Activated naive CD8-positive, alpha-beta T cell treated with anti-CD3 and anti-CD28 coated beads for 36 hours (primary cell): ENCODE measurements at regions not wholly inside any gene's neighbourhood (a gene's known extent, or its start where the extent isn't known, plus 50 kb on each side); places are given as distances from the start of the nearest gene placed in this dataset.
A peak's percentile ranks its signal among the peaks of the same experiment; 100 is the strongest.

ENCODE experiments used
- DNase-seq: peaks from one replicate; pipeline ENCODE4 v3.0.0; 2021
- H3K27ac Mint-ChIP-seq: one replicate; pipeline ENCODE4 v1.8.0; 2022; ENCODE audit warnings: mild to moderate bottlenecking, moderate library complexity, mixed read lengths
- H3K27me3 Mint-ChIP-seq: one replicate; pipeline ENCODE4 v1.8.0; 2022; ENCODE audit warnings: mild to moderate bottlenecking, mixed read lengths
- H3K36me3 Mint-ChIP-seq: one replicate; pipeline ENCODE4 v1.8.0; 2021; ENCODE audit warnings: mild to moderate bottlenecking, mixed read lengths
- H3K4me1 Mint-ChIP-seq: one replicate; pipeline ENCODE4 v1.8.0; 2021; ENCODE audit warnings: mixed read lengths
- H3K4me3 Mint-ChIP-seq: one replicate; pipeline ENCODE4 v1.8.0; 2022; ENCODE audit warnings: mild to moderate bottlenecking, moderate library complexity, mixed read lengths
- H3K9me3 Mint-ChIP-seq: one replicate; pipeline ENCODE4 v1.8.0; 2022; ENCODE audit warnings: mixed read lengths

DNA sequence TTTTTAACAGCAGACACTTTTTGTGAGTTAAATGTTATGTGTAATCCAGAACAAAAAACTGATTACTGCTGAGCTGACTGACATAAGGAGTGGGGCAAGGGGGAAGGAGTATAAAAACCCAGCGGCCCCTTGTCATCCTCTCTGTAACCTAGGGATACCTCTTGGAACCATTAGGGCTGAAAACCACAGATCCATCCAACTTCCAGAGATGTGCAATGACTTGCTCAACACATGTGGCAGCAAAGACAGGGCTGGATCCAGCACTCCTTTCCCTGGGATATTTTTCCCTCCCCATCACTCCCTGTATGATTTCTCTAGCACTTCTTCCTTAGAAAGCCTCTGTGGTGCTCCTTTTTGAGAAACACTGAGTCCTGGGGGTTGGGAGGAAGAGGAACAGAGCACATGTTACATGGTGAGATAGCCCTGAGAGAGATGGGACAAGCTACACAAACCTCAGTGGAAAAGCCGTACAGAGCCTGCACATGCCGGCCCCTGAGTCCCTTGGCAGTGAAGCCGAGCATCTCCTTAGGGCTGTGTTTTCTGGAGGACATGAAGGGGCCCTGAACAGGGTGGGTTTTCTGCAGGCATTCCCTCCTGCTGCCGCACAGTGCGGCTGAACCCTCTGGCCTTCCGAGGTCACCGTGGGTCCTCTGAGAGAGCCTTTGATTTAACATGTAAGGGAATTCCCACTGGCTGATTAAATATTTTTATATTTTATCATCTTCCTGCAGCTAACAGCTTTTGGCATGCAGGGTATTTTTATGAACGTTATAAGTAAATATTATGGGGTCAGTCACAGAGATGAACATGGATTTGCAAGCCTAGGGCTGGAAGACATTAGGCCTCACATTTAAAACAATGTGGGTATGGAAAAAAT is 219.9 kb downstream of the COG6 start:
- Mint-ChIP-seq H3K4me1 (peaks cover 7% of the 10 kb centered on the region), H3K9me3 (no peaks in the 10 kb centered on the region), H3K27ac (no peak overlapping the region), H3K4me3 (no peak overlapping the region), H3K27me3 (no peaks in the 10 kb centered on the region), H3K36me3 (no peaks in the 10 kb centered on the region)
- DNase-seq, result no peak

- Mint-ChIP-seq H3K27me3 (no peaks in the 10 kb centered on the region), H3K4me1 (peaks cover 7% of the 10 kb centered on the region), H3K9me3 (no peaks in the 10 kb centered on the region), H3K36me3 (no peaks in the 10 kb centered on the region), H3K4me3 (no peak overlapping the region), H3K27ac (no peak overlapping the region)
- DNase-seq, result no peak
Measured at GRCh38 chr13:39876258-39876657, 220.8 kb downstream of the COG6 start.

DNA sequence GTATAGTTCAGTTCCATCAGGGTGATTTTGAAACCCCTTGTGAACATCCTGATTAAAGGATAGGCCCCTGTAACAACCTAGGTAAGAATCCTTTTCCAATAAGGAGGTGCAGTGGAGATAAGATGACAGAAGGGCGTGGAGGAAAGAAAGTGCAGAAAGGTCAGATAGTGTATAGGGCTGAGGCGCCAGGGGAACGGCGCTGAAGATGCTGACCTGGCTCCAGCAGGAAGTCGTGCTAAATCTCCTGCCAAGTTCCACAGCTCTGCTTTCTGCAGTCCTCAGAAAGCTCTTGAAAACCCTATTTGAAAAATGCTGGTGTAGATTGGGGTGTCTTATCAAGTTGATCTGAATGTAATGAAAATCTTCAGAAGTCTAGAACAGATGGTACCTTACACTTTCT is 221.7 kb downstream of the COG6 start:
- Mint-ChIP-seq H3K27ac (no peak overlapping the region), H3K4me1 (peaks cover 7% of the 10 kb centered on the region), H3K9me3 (peaks cover 3% of the 10 kb centered on the region), H3K4me3 (no peak overlapping the region), H3K27me3 (no peaks in the 10 kb centered on the region), H3K36me3 (no peaks in the 10 kb centered on the region)
- DNase-seq, result no peak

DNA sequence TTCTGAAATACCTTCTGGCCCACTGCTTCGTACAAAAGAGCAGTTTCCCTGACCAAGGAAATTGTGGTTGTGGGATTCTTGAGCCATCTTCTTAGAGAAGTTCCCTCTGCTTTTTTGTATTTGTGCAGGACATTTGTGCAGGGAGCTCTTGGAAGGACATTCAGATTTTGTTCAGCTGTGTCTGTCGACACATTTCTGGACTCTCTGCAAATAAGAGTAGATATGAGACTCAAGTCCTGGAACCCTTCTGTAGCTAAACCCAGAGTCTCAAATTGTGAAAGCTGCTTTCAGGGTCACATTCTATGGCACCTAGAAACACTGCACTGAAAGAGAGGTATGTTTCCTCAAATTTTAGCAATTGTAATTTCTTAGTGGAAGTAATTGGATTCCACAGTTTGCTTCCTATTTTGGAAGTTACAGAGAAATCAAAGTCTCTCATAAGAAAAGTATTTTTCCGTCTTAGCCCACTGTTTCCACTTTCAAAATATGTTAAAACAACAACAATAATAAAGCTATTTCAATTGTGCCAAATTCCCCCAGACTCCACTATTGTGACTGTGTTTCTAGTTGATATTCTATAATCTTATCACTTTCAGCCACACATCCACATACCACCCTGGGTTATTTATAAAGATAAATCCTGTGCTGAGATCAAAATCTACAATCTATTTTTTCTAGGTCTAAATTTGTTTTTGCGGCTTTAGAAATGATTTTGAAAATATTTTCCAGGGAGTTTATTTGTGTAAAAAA is 224.0 kb downstream of the COG6 start:
- Mint-ChIP-seq H3K9me3 (peaks cover 18% of the 10 kb centered on the region), H3K4me3 (no peak overlapping the region), H3K4me1 (peaks cover 7% of the 10 kb centered on the region), H3K27ac (no peak overlapping the region), H3K27me3 (no peaks in the 10 kb centered on the region), H3K36me3 (no peaks in the 10 kb centered on the region)
- DNase-seq, result no peak

DNA sequence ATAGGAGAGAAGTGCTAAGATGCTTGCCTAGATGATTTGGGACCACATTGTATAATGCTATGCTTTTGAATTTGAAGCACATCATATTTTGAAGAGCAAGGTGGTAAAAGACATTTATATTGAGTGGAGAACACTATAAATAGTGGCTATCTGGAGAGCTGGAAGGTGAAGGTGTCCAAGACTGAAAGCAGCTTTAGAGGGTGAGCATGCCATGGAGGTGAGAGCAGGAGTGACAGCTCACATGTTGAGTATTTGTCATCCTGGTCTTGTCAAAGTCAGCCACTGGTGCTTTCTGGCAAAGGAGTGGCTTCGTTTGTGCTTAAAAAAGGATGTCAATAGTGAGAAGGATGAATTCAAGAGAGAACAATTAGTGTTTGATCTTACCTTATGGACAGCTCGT is 225.9 kb downstream of the COG6 start:
- no peaks in the 10 kb centered on the region for H3K27me3 Mint-ChIP-seq
- H3K27ac Mint-ChIP-seq, result no peak overlapping the region
- H3K4me1 Mint-ChIP-seq, result peaks cover 6% of the 10 kb centered on the region
- DNase-seq, result no peak
- H3K36me3 Mint-ChIP-seq, result no peaks in the 10 kb centered on the region
- H3K9me3 Mint-ChIP-seq, result peaks cover 27% of the 10 kb centered on the region
- no peak overlapping the region for H3K4me3 Mint-ChIP-seq

DNA sequence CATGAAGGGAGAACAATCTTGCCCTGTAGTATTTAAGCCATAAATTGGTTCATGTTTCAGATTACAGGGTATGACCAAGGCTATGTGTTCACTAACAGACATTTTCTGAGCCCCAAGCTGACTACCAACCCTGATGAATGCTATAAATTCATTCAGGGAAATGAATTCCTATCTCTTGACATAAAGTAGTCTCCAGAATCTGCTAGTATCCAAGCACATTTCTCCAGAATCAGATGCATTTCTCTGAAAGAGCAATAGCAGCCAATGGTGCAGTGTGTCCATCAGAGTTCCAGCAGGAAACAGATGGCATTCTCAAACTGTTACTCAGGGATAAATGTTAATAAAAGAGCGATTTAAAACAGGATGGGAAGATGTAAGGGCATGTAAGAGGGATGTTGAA is 226.4 kb downstream of the COG6 start:
- H3K27me3 Mint-ChIP-seq, result no peaks in the 10 kb centered on the region
- H3K9me3 Mint-ChIP-seq, result peaks cover 27% of the 10 kb centered on the region
- no peak overlapping the region for H3K4me3 Mint-ChIP-seq
- no peaks in the 10 kb centered on the region for H3K36me3 Mint-ChIP-seq
- DNase-seq, result no peak
- no peak overlapping the region for H3K27ac Mint-ChIP-seq
- peaks cover 6% of the 10 kb centered on the region for H3K4me1 Mint-ChIP-seq

DNA sequence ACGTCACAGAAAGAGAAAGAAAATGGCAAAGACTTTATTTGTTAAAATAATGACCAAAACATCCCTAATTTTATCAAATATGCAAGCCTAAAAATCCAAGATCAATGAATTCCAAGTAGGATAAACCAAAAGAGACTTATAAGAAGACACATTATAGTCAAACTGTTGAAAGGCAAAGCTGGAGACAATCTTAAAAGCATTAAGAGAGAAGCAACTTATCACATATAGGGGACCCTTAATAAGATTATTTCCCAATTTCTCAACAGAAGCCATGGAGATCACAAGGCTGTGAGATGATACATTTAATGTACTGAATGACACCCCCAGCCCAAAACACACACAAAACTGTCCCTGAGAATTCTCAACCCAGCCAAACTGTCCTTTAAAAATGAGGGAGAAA is 228.7 kb downstream of the COG6 start:
- Mint-ChIP-seq H3K27ac (no peak overlapping the region), H3K4me1 (no peaks in the 10 kb centered on the region), H3K4me3 (no peak overlapping the region), H3K36me3 (no peaks in the 10 kb centered on the region), H3K27me3 (no peaks in the 10 kb centered on the region), H3K9me3 (peaks cover 29% of the 10 kb centered on the region)
- DNase-seq, result no peak

DNA sequence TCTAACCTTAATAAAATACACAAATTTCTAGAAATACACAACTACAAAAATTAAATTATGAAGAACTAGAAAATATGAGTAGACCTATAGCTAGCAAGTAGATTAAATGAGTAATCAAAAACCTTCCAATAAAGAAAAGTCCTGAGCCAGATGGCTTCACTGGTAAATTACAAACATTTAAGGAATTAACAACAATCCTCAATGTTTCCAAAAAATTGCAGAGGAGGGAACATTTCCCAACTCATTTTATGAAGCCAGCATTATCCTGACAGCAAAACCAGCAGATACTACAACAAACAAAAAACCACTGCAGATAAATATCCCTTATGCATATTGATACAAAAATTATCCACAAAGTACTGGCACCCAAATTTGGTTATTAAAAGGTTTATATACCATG is 230.9 kb downstream of the COG6 start:
- Mint-ChIP-seq H3K9me3 (peaks cover 29% of the 10 kb centered on the region), H3K27ac (no peak overlapping the region), H3K36me3 (no peaks in the 10 kb centered on the region), H3K4me3 (no peak overlapping the region), H3K4me1 (peaks cover 3% of the 10 kb centered on the region), H3K27me3 (no peaks in the 10 kb centered on the region)
- no peak for DNase-seq

DNA sequence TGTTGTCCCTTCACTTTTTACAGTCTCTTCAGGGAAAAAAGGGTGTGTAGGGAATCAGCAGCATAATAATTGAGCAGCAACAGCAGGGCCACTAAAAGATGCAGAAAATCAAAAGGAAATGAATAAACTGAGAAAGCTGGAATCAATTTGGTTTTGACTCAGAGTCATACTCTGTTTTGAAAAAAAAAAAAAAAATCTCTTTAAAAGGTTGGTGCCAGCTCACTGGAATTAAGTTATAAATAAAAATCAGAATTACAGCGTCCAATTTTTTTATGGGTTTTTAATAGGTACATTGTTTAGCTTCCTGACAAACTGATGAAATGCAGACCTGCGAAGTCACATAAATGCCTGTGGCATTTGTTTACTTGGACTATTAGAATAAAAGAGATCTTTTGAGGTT is 231.9 kb downstream of the COG6 start:
- no peak overlapping the region for H3K4me3 Mint-ChIP-seq
- no peak for DNase-seq
- peaks cover 13% of the 10 kb centered on the region for H3K4me1 Mint-ChIP-seq
- H3K27ac Mint-ChIP-seq, result no peak overlapping the region
- no peaks in the 10 kb centered on the region for H3K27me3 Mint-ChIP-seq
- H3K9me3 Mint-ChIP-seq, result peaks cover 26% of the 10 kb centered on the region
- no peaks in the 10 kb centered on the region for H3K36me3 Mint-ChIP-seq

- Mint-ChIP-seq H3K27ac (no peak overlapping the region), H3K4me3 (no peak overlapping the region)
Measured at GRCh38 chr13:39888865-39889810, 233.7 kb downstream of the COG6 start.

DNA sequence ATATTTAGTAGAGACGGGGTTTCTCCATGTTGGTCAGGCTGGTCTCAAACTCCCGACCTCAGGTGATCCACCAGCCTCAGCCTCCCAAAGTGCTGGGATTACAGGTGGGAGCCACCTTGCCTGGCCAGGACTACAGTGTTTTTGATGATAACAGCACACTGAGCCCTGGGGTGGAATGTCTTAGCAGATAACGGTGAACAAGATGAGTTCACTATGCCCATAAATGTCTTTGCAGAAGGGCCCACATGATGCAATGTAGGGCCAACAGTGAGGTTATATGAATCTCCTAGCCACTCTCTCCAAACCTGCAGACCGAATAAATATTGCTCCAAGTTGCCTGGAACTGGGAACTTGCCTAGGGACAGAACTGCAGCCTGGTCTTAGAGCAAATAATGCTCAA is 235.1 kb downstream of the COG6 start:
- Mint-ChIP-seq H3K4me1 (peaks cover 32% of the 10 kb centered on the region), H3K9me3 (peaks cover 3% of the 10 kb centered on the region), H3K27ac (no peak overlapping the region), H3K27me3 (no peaks in the 10 kb centered on the region), H3K4me3 (no peak overlapping the region), H3K36me3 (peaks cover 2% of the 10 kb centered on the region)
- no peak for DNase-seq

More at GRCh38 chr13:39888865-39889810, 233.7 kb downstream of the COG6 start:
- no peak for DNase-seq
- Mint-ChIP-seq H3K27me3 (no peaks in the 10 kb centered on the region), H3K4me1 (peaks cover 29% of the 10 kb centered on the region), H3K36me3 (peaks cover 2% of the 10 kb centered on the region), H3K9me3 (peaks cover 13% of the 10 kb centered on the region)

DNA sequence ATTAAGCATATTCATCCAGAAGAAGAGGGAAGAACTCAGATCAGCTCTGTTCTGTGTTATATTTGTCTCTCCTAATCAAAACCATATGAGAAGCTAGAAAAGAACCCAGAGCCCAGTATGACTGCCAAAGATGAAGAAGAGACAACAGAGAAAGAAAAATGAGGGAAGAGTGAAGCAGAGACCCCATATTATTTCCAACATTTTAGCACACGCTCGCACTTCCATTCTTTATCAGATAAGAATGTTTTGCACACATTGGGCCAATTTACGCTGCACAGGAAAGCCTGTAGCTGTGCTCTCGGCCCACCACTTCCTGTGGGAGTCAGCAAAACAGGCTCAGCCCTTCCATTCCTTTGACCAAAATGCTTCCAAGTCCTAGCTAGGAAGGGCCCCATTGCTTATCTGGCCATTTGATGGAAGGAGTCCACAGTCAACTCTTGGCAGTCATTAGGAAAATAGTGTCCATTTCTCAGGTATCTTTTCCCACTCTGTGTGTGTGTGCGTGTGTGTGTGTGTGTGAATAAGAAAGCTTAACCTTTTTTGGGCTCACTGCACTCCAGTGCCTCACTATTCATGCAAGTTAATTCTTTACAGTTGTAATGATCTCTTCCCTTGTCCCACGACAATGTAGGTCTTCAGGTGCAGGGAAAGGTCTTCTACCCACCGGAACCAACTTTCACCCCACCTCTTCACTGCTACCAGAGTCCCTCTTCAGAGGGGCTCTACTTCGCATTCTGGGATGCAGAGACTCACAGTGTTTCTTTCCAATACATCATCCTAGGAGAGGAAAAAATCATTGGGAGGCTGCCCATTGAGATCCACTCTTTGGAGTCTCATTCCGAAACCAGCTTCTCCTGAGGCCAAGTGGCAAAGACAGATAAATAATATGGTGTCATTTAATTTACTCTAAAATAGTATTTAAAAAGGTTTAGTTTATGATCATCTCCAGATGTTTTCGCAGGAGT is 237.5 kb downstream of the COG6 start:
- H3K27me3 Mint-ChIP-seq, result no peaks in the 10 kb centered on the region
- peaks cover 1% of the 10 kb centered on the region for H3K9me3 Mint-ChIP-seq
- DNase-seq, result peak; percentile 6
- H3K4me3 Mint-ChIP-seq, result peak overlapping the region; percentile 12
- peaks cover 32% of the 10 kb centered on the region for H3K4me1 Mint-ChIP-seq
- peaks cover 2% of the 10 kb centered on the region for H3K36me3 Mint-ChIP-seq
- peak overlapping the region; percentile 45 for H3K27ac Mint-ChIP-seq

GRCh38 chr13:39893808-39894207 is 238.3 kb downstream of the COG6 start:
- Mint-ChIP-seq H3K36me3 (peaks cover 2% of the 10 kb centered on the region), H3K27ac (no peak overlapping the region), H3K9me3 (no peaks in the 10 kb centered on the region), H3K4me3 (no peak overlapping the region), H3K27me3 (no peaks in the 10 kb centered on the region), H3K4me1 (peaks cover 32% of the 10 kb centered on the region)
- no peak for DNase-seq

- no peak overlapping the region for H3K27ac Mint-ChIP-seq
- no peak overlapping the region for H3K4me3 Mint-ChIP-seq
- H3K9me3 Mint-ChIP-seq, result no peaks in the 10 kb centered on the region
- H3K27me3 Mint-ChIP-seq, result no peaks in the 10 kb centered on the region
- no peak for DNase-seq
- peaks cover 2% of the 10 kb centered on the region for H3K36me3 Mint-ChIP-seq
- peaks cover 32% of the 10 kb centered on the region for H3K4me1 Mint-ChIP-seq
Measured at GRCh38 chr13:39894586-39894985, 239.1 kb downstream of the COG6 start.
